GM12878 (cell line): ENCODE measurements at regions not wholly inside any gene's neighbourhood (a gene's known extent, or its start where the extent isn't known, plus 50 kb on each side); places are given as distances from the start of the nearest gene placed in this dataset.
A peak's percentile ranks its signal among the peaks of the same experiment; 100 is the strongest.

Experiments used
- CBFB ChIP-seq: IDR thresholded peaks from 2 replicates; pipeline ENCODE4 v1.6.1; 2016; ENCODE audit warnings: antibody characterized with exemption, low read depth
- CREM ChIP-seq: IDR thresholded peaks from 2 replicates; pipeline ENCODE4 v1.6.1; 2014; ENCODE audit warnings: antibody characterized with exemption, low read depth
- DPF2 ChIP-seq: fragments of 450-650 bp; IDR thresholded peaks from 2 replicates; pipeline ENCODE4 v1.6.1; 2017; ENCODE audit warnings: mild to moderate bottlenecking
- EZH2 ChIP-seq: IDR thresholded peaks from 2 replicates; pipeline ENCODE4 v1.6.1; 2012; ENCODE audit warnings: low read depth, mild to moderate bottlenecking, control low read depth, inconsistent platforms, low read length, borderline replicate concordance; ENCODE audit not compliant: control insufficient read depth
- JUNB ChIP-seq: IDR thresholded peaks from 2 replicates; pipeline ENCODE4 v1.6.1; 2016; ENCODE audit warnings: antibody characterized with exemption, mild to moderate bottlenecking
- KLF5 ChIP-seq: fragments of 450-650 bp; IDR thresholded peaks from 2 replicates; pipeline ENCODE4 v1.6.1; 2014; ENCODE audit warnings: mild to moderate bottlenecking; ENCODE audit not compliant: partially characterized antibody
- MTA3 ChIP-seq: IDR thresholded peaks from 2 replicates; pipeline ENCODE4 v1.6.1; 2012; ENCODE audit warnings: low read length, inconsistent platforms, borderline replicate concordance
- NFIC ChIP-seq: IDR thresholded peaks from 2 replicates; pipeline ENCODE4 v1.6.1; 2012; ENCODE audit warnings: low read depth, mild to moderate bottlenecking, inconsistent platforms, low read length, moderate library complexity
- PAX8 ChIP-seq: fragments of 450-650 bp; IDR thresholded peaks from 2 replicates; pipeline ENCODE4 v1.6.1; 2017; ENCODE audit warnings: mild to moderate bottlenecking, moderate library complexity
- RELA ChIP-seq: fragments of 450-650 bp; IDR thresholded peaks from 2 replicates; pipeline ENCODE4 v1.8.0; 2014; ENCODE audit warnings: borderline replicate concordance; ENCODE audit not compliant: partially characterized antibody
- RFX5 ChIP-seq: IDR thresholded peaks from 2 replicates; pipeline ENCODE4 v1.6.1; 2011; ENCODE audit warnings: low read depth, low read length, improper control_type of control experiment
- SMAD1 ChIP-seq: fragments of 450-650 bp; IDR thresholded peaks from 2 replicates; pipeline ENCODE4 v1.6.1; 2018; ENCODE audit warnings: mild to moderate bottlenecking, low read depth; ENCODE audit not compliant: partially characterized antibody
- SMARCA5 ChIP-seq: fragments of 450-650 bp; IDR thresholded peaks from 2 replicates; pipeline ENCODE4 v1.6.1; 2017; ENCODE audit warnings: mild to moderate bottlenecking
- SMC3 ChIP-seq: IDR thresholded peaks from 2 replicates; pipeline ENCODE4 v1.6.1; 2011; ENCODE audit warnings: low read length, improper control_type of control experiment, borderline replicate concordance
- YY1 ChIP-seq: IDR thresholded peaks from 2 replicates; pipeline ENCODE4 v1.6.1; 2011; ENCODE audit warnings: low read depth, mild to moderate bottlenecking, low read length
- ZNF622 ChIP-seq: fragments of 450-650 bp; IDR thresholded peaks from 2 replicates; pipeline ENCODE4 v1.6.1; 2017; ENCODE audit warnings: mild to moderate bottlenecking, inconsistent platforms
- TF ChIP-seq, protein P1 (sequence below): IDR thresholded peaks from 2 replicates; pipeline ENCODE4 v1.6.1; 2012; ENCODE audit warnings: improper control_type of control experiment, low read depth, low read length; ENCODE audit not compliant: insufficient replicate concordance
- TF ChIP-seq, protein P2 (sequence below): fragments of 450-650 bp; IDR thresholded peaks from 2 replicates; pipeline ENCODE4 v1.6.1; 2017; ENCODE audit warnings: low read depth, mild to moderate bottlenecking, moderate library complexity
- TF ChIP-seq, protein P3 (sequence below): fragments of 450-650 bp; IDR thresholded peaks from 2 replicates; pipeline ENCODE4 v1.6.1; 2017; ENCODE audit warnings: borderline replicate concordance
- TF ChIP-seq, protein P4 (sequence below): fragments of 450-650 bp; IDR thresholded peaks from 2 replicates; pipeline ENCODE4 v1.6.1; 2016; ENCODE audit warnings: mild to moderate bottlenecking

DNA sequence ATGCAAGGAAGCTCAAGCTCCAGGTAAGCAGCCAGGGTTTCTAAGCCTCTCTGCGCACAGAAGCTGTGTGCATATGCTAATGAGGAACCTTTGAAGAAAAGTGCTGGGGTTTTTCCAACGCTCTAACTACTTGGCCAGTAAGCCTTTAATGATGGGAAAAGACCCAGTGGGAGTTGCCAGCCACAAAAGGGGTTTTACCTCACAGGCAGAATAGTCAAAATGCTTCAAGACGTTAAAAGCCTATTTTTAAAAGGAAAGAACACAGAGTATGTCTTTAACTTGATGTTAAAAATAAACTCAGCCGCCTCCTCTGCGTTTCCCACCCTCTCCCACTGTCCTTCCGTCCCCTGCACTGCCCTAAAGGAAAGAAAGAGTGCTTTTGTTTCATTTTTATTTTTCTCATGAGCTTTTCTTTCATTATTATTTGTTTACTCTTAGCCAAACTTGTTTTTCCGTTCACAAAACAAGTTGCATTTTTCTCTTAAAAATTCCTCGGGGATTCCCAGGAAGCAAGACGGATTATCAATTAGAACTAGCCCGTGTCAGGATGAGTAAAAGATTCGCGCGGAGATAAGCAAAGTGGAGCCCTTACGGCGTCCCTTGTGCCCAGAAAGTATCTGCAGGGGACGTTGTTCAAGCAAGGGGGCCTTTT, 209.8 kb upstream of the NUDT4 start (continued):
- TF ChIP-seq, protein P1, sequence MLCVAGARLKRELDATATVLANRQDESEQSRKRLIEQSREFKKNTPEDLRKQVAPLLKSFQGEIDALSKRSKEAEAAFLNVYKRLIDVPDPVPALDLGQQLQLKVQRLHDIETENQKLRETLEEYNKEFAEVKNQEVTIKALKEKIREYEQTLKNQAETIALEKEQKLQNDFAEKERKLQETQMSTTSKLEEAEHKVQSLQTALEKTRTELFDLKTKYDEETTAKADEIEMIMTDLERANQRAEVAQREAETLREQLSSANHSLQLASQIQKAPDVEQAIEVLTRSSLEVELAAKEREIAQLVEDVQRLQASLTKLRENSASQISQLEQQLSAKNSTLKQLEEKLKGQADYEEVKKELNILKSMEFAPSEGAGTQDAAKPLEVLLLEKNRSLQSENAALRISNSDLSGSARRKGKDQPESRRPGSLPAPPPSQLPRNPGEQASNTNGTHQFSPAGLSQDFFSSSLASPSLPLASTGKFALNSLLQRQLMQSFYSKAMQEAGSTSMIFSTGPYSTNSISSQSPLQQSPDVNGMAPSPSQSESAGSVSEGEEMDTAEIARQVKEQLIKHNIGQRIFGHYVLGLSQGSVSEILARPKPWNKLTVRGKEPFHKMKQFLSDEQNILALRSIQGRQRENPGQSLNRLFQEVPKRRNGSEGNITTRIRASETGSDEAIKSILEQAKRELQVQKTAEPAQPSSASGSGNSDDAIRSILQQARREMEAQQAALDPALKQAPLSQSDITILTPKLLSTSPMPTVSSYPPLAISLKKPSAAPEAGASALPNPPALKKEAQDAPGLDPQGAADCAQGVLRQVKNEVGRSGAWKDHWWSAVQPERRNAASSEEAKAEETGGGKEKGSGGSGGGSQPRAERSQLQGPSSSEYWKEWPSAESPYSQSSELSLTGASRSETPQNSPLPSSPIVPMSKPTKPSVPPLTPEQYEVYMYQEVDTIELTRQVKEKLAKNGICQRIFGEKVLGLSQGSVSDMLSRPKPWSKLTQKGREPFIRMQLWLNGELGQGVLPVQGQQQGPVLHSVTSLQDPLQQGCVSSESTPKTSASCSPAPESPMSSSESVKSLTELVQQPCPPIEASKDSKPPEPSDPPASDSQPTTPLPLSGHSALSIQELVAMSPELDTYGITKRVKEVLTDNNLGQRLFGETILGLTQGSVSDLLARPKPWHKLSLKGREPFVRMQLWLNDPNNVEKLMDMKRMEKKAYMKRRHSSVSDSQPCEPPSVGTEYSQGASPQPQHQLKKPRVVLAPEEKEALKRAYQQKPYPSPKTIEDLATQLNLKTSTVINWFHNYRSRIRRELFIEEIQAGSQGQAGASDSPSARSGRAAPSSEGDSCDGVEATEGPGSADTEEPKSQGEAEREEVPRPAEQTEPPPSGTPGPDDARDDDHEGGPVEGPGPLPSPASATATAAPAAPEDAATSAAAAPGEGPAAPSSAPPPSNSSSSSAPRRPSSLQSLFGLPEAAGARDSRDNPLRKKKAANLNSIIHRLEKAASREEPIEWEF = no peak
- TF ChIP-seq DPF2 = peak; percentile 76
- no peak for TF ChIP-seq ZNF622
- TF ChIP-seq NFIC = peak; percentile 97
- TF ChIP-seq, protein P2, sequence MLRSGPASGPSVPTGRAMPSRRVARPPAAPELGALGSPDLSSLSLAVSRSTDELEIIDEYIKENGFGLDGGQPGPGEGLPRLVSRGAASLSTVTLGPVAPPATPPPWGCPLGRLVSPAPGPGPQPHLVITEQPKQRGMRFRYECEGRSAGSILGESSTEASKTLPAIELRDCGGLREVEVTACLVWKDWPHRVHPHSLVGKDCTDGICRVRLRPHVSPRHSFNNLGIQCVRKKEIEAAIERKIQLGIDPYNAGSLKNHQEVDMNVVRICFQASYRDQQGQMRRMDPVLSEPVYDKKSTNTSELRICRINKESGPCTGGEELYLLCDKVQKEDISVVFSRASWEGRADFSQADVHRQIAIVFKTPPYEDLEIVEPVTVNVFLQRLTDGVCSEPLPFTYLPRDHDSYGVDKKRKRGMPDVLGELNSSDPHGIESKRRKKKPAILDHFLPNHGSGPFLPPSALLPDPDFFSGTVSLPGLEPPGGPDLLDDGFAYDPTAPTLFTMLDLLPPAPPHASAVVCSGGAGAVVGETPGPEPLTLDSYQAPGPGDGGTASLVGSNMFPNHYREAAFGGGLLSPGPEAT = peak; percentile 96
- TF ChIP-seq RELA = peak; percentile 75
- TF ChIP-seq MTA3 = peak; percentile 52; the same call in 1 of the 2 replicates
- TF ChIP-seq JUNB = peak; percentile 72
- TF ChIP-seq YY1 = no peak
- peak; percentile 26; the same call in 1 of the 2 replicates for TF ChIP-seq SMC3
- TF ChIP-seq SMAD1 = peak; percentile 60
- TF ChIP-seq, protein P3, sequence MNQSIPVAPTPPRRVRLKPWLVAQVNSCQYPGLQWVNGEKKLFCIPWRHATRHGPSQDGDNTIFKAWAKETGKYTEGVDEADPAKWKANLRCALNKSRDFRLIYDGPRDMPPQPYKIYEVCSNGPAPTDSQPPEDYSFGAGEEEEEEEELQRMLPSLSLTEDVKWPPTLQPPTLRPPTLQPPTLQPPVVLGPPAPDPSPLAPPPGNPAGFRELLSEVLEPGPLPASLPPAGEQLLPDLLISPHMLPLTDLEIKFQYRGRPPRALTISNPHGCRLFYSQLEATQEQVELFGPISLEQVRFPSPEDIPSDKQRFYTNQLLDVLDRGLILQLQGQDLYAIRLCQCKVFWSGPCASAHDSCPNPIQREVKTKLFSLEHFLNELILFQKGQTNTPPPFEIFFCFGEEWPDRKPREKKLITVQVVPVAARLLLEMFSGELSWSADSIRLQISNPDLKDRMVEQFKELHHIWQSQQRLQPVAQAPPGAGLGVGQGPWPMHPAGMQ = no peak
- no peak for TF ChIP-seq KLF5
- no peak for TF ChIP-seq EZH2
- TF ChIP-seq CBFB = peak; percentile 86; the same call in 1 of the 2 replicates
- TF ChIP-seq SMARCA5 = no peak
- TF ChIP-seq CREM = peak; percentile 78; the same call in 1 of the 2 replicates
- no peak for TF ChIP-seq PAX8
- no peak for TF ChIP-seq RFX5
- TF ChIP-seq, protein P4, sequence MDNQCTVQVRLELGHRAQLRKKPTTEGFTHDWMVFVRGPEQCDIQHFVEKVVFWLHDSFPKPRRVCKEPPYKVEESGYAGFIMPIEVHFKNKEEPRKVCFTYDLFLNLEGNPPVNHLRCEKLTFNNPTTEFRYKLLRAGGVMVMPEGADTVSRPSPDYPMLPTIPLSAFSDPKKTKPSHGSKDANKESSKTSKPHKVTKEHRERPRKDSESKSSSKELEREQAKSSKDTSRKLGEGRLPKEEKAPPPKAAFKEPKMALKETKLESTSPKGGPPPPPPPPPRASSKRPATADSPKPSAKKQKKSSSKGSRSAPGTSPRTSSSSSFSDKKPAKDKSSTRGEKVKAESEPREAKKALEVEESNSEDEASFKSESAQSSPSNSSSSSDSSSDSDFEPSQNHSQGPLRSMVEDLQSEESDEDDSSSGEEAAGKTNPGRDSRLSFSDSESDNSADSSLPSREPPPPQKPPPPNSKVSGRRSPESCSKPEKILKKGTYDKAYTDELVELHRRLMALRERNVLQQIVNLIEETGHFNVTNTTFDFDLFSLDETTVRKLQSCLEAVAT = peak; percentile 52; the same call in 1 of the 2 replicates
